ENCODE measurements at regions not wholly inside any gene's neighbourhood (a gene's known extent, or its start where the extent isn't known, plus 50 kb on each side); places are given as distances from the start of the nearest gene placed in this dataset.

DNA sequence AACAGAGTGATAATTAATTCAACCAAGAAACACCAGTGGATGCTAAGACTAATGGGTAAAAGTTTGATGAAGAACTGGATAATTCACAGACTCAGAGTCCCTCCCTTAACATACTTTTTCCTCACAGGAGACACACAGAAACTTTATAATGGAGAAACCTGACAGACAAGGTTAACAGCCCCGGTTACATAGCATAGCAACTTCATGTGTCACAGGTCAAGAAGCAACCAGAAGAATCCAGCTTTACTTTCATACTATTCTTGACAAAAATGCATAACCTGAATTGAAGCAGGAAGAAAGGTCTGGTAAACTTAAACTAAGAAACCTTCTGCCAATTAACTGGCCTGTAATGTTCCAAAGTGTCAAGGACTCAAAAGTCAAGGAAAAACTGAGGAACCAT is 375.9 kb downstream of the RNF144B start:
- Histone ChIP-seq H3K9me2 (ENCODE audit: insufficient read depth, low read length) (no peaks in the 10 kb centered on the region), H3K27ac (ENCODE audit: low read length) (no peak overlapping the region), H4K20me1 (ENCODE audit: insufficient read depth) (no peaks in the 10 kb centered on the region), H2AFZ (ENCODE audit: low read depth, low read length) (no peak overlapping the region), H3K27me3 (ENCODE audit: insufficient read depth, low read depth, low read length) (no peaks in the 10 kb centered on the region), H3K36me3 (ENCODE audit: insufficient read depth, low read length) (no peaks in the 10 kb centered on the region), H3K4me3 (ENCODE audit: low read length) (no peak overlapping the region), H3K79me2 (replicated peaks; ENCODE audit: insufficient read depth, low read length) (no peaks in the 10 kb centered on the region), H3K4me2 (ENCODE audit: low read length) (no peak overlapping the region), H3K9me3 (ENCODE audit: low read length) (no peaks in the 10 kb centered on the region), H3F3A (ENCODE audit: insufficient read depth, low read length, poor library complexity, severe bottlenecking) (no peaks in the 10 kb centered on the region), H3K9ac (ENCODE audit: low read length) (no peak overlapping the region)
- TF ChIP-seq SMC3 (conservative IDR thresholded peaks at IDR 0.05; ENCODE audit: poor library complexity) (no peak), MXI1 (conservative IDR thresholded peaks at IDR 0.05; ENCODE audit: poor library complexity, severe bottlenecking) (no peak), CTCF (IDR thresholded peaks at IDR 0.05; ENCODE audit: poor library complexity, severe bottlenecking) (no peak), REST (IDR thresholded peaks at IDR 0.05; ENCODE audit: borderline replicate concordance) (no peak), TAF1 (IDR thresholded peaks at IDR 0.05; ENCODE audit: low read depth) (no peak), EP300 (conservative IDR thresholded peaks at IDR 0.05; ENCODE audit: poor library complexity, severe bottlenecking) (no peak), EZH2 (IDR thresholded peaks at IDR 0.05; ENCODE audit: borderline replicate concordance, insufficient read depth, low read length, poor library complexity, severe bottlenecking) (no peak), RAD21 (conservative IDR thresholded peaks at IDR 0.05) (no peak), POLR2AphosphoS5 (IDR thresholded peaks at IDR 0.05) (no peak)

- Histone ChIP-seq H3K9me3 (ENCODE audit: low read length) (no peaks in the 10 kb centered on the region), H3K27me3 (ENCODE audit: insufficient read depth, low read depth, low read length) (no peaks in the 10 kb centered on the region), H2AFZ (ENCODE audit: low read depth, low read length) (no peak overlapping the region), H3K9me2 (ENCODE audit: insufficient read depth, low read length) (no peaks in the 10 kb centered on the region), H3K27ac (ENCODE audit: low read length) (no peak overlapping the region), H3K79me2 (replicated peaks; ENCODE audit: insufficient read depth, low read length) (no peaks in the 10 kb centered on the region), H4K20me1 (ENCODE audit: insufficient read depth) (no peaks in the 10 kb centered on the region), H3K9ac (ENCODE audit: low read length) (no peak overlapping the region), H3K4me3 (ENCODE audit: low read length) (no peak overlapping the region), H3F3A (ENCODE audit: insufficient read depth, low read length, poor library complexity, severe bottlenecking) (no peaks in the 10 kb centered on the region), H3K4me2 (ENCODE audit: low read length) (no peak overlapping the region), H3K36me3 (ENCODE audit: insufficient read depth, low read length) (no peaks in the 10 kb centered on the region)
- no peak for TF ChIP-seq POLR2AphosphoS5 (IDR thresholded peaks at IDR 0.05)
- no peak for TF ChIP-seq EZH2 (IDR thresholded peaks at IDR 0.05; ENCODE audit: borderline replicate concordance, insufficient read depth, low read length, poor library complexity, severe bottlenecking)
- no peak for TF ChIP-seq MXI1 (conservative IDR thresholded peaks at IDR 0.05; ENCODE audit: poor library complexity, severe bottlenecking)
- TF ChIP-seq REST (IDR thresholded peaks at IDR 0.05; ENCODE audit: borderline replicate concordance) = no peak
- TF ChIP-seq SMC3 (conservative IDR thresholded peaks at IDR 0.05; ENCODE audit: poor library complexity) = no peak
- no peak for TF ChIP-seq TAF1 (IDR thresholded peaks at IDR 0.05; ENCODE audit: low read depth)
- no peak for TF ChIP-seq EP300 (conservative IDR thresholded peaks at IDR 0.05; ENCODE audit: poor library complexity, severe bottlenecking)
- no peak for TF ChIP-seq CTCF (IDR thresholded peaks at IDR 0.05; ENCODE audit: poor library complexity, severe bottlenecking)
- TF ChIP-seq RAD21 (conservative IDR thresholded peaks at IDR 0.05) = no peak
Measured at GRCh38 chr6:18784794-18785193, 397.6 kb downstream of the RNF144B start.
